Esophagus squamous epithelium (tissue), 4 donors: ENCODE measurements at regions not wholly inside any gene's neighbourhood (a gene's known extent, or its start where the extent isn't known, plus 50 kb on each side); places are given as distances from the start of the nearest gene placed in this dataset.

Experiments used
- CTCF ChIP-seq, 6 experiments: fragments of 450-650 bp in 4 of 6; fragments of 200-600 bp in 2 of 6; sonication (generic) in 2 of 6; IDR thresholded peaks; one replicate each; pipeline ENCODE4 v1.5.1; 2016 to 2019; ENCODE audit warnings: antibody characterized with exemption in 6 of 6, mild to moderate bottlenecking in 4 of 6, moderate library complexity in 4 of 6
- POLR2A ChIP-seq, 4 donors: fragments of 450-650 bp; IDR thresholded peaks; one replicate each; pipeline ENCODE4 v1.6.1; 2017; ENCODE audit warnings: antibody characterized with exemption in 4 of 4, mild to moderate bottlenecking in 4 of 4, moderate library complexity in 3 of 4

GRCh38 chr6:130577178-130577919, 211.5 kb downstream of the TMEM200A start:
- no peak for TF ChIP-seq CTCF (IDR thresholded peaks at IDR 0.05)
- TF ChIP-seq POLR2A (IDR thresholded peaks at IDR 0.05) = no peak
